ENCODE measurements at regions not wholly inside any gene's neighbourhood (a gene's known extent, or its start where the extent isn't known, plus 50 kb on each side); places are given as distances from the start of the nearest gene placed in this dataset.

GRCh38 chr1:71200503-71200902 is 119.7 kb upstream of the ZRANB2 start:
- no peak for TF ChIP-seq CTCF (tag by site-specific recombination; IDR thresholded peaks at IDR 0.05)
- no peak for TF ChIP-seq ZNF785 (tag by site-specific recombination; IDR thresholded peaks at IDR 0.05)
- TF ChIP-seq ZNF660 (tag by site-specific recombination; IDR thresholded peaks at IDR 0.05): no peak
- TF ChIP-seq ZBTB8A (tag by site-specific recombination; IDR thresholded peaks at IDR 0.05): no peak
- TF ChIP-seq MZF1 (tag by site-specific recombination; IDR thresholded peaks at IDR 0.05; ENCODE audit: borderline replicate concordance): no peak
- TF ChIP-seq SETDB1 (IDR thresholded peaks at IDR 0.05; ENCODE audit: insufficient read length, low read length): no peak
- no peak for TF ChIP-seq ZNF114 (tag by site-specific recombination; IDR thresholded peaks at IDR 0.05)
- no peak for TF ChIP-seq ZNF585B (tag by site-specific recombination; IDR thresholded peaks at IDR 0.05)
- no peak for TF ChIP-seq PRDM4 (tag by site-specific recombination; IDR thresholded peaks at IDR 0.05)
- no peak for TF ChIP-seq ZBTB44 (tag by site-specific recombination; IDR thresholded peaks at IDR 0.05)
- no peak for TF ChIP-seq YY1 (tag by site-specific recombination; IDR thresholded peaks at IDR 0.05)
